ENCODE measurements at regions not wholly inside any gene's neighbourhood (a gene's known extent, or its start where the extent isn't known, plus 50 kb on each side); places are given as distances from the start of the nearest gene placed in this dataset.

- SMC1A ChIA-PET (ENCODE audit: uncharacterized antibody, unreplicated experiment): no interaction called here
- TF ChIP-seq ZNF274 (IDR thresholded peaks at IDR 0.05; ENCODE audit: insufficient read depth, insufficient read length) (no peak), CEBPZ (IDR thresholded peaks at IDR 0.05; ENCODE audit: low read depth, low read length) (no peak), SIX5 (IDR thresholded peaks at IDR 0.05; ENCODE audit: low read depth, low read length, severe bottlenecking) (no peak), BACH1 (IDR thresholded peaks at IDR 0.05; ENCODE audit: borderline replicate concordance) (no peak), TCF3 (IDR thresholded peaks at IDR 0.05; ENCODE audit: borderline replicate concordance, insufficient read depth, low read depth, low read length) (no peak), SUZ12 (IDR thresholded peaks at IDR 0.05; ENCODE audit: unreplicated experiment) (no peak), NRF1 (conservative IDR thresholded peaks at IDR 0.05; ENCODE audit: low read depth, low read length) (no peak), PAX8 (IDR thresholded peaks at IDR 0.05) (no peak), JUNB (IDR thresholded peaks at IDR 0.05) (no peak), PML (IDR thresholded peaks at IDR 0.05; ENCODE audit: low read length) (no peak), TAF1 (IDR thresholded peaks at IDR 0.05; ENCODE audit: borderline replicate concordance, low read depth, low read length) (no peak), MEF2B (IDR thresholded peaks at IDR 0.05; ENCODE audit: partially characterized antibody, poor library complexity, severe bottlenecking) (no peak), ZNF384 (IDR thresholded peaks at IDR 0.05; ENCODE audit: borderline replicate concordance, low read depth, low read length) (no peak)
- Histone ChIP-seq H3K9ac (ENCODE audit: control insufficient read depth, insufficient read depth, low read length) (no peak overlapping the region), H3K27ac (ENCODE audit: control insufficient read depth, insufficient read depth) (no peak overlapping the region), H4K20me1 (ENCODE audit: control insufficient read depth, insufficient read depth) (no peaks in the 10 kb centered on the region), H3K4me2 (ENCODE audit: control insufficient read depth, insufficient read depth) (no peak overlapping the region), H3K4me3 (no peak overlapping the region), H3K4me1 (ENCODE audit: control insufficient read depth, insufficient read depth, low read length) (no peaks in the 10 kb centered on the region), H2AFZ (ENCODE audit: control insufficient read depth, low read depth, low read length) (no peak overlapping the region), H3K27me3 (replicated peaks in 1 of 2; ENCODE audit: control insufficient read depth in 2 of 2, insufficient read depth in 2 of 2, low read length in 1 of 2) (no peaks in the 10 kb centered on the region), H3K36me3 (ENCODE audit: control insufficient read depth in 2 of 2, insufficient read depth in 2 of 2, low read length in 1 of 2) (no peaks in the 10 kb centered on the region), H3K79me2 (ENCODE audit: control insufficient read depth, insufficient read depth, low read length) (no peaks in the 10 kb centered on the region), H3K9me3 (replicated peaks; ENCODE audit: control insufficient read depth, insufficient read depth, low read length) (no peaks in the 10 kb centered on the region; the same call in 2 of the 3 replicates)
- in situ Hi-C loops (cut with MboI): no loop called here
- RAD21 ChIA-PET (ENCODE audit: unreplicated experiment): no interaction called here
- POLR2A ChIA-PET: no interaction called here
- BruUV-seq (replicated peaks): no TSS peak
- FAIRE-seq (no peak), ATAC-seq (no peak), DNase-seq (ENCODE audit: low read depth, low spot score) (no peak)
- 60% methylated on average over 2 of the region's 2 CpGs for WGBS (ENCODE audit: insufficient coverage, insufficient replicate concordance, low lambda C conversion rate, missing lambda C conversion rate)
- intact Hi-C loops (cut with micrococcal nuclease; ENCODE audit: unreplicated experiment): no loop called here
- CTCF ChIA-PET: no interaction called here
Observed at GRCh38 chrX:40329616-40330015, 231.9 kb upstream of the BCOR start.
